B cell (primary cell): ENCODE measurements at regions not wholly inside any gene's neighbourhood (a gene's known extent, or its start where the extent isn't known, plus 50 kb on each side); places are given as distances from the start of the nearest gene placed in this dataset.

Experiments
- ATAC-seq: fragments of 200-7000 bp; cut with Tn5 transposase; one replicate; pipeline ENCODE4 v1.10.0; 2021; ENCODE audit warnings: low read depth, mild to moderate bottlenecking, moderate number of reproducible peaks, moderate library complexity
- CTCF ChIA-PET: fragments of 350-600 bp; sonication (Branson Sonifier 250); formaldehyde crosslinking; loops from one replicate; lab custom pipeline; 2021; ENCODE audit warnings: antibody characterized with exemption, inconsistent platforms; lab: Charles Lee
- POLR2A ChIA-PET: fragments of 350-600 bp; sonication (Branson Sonifier 250); formaldehyde crosslinking; loops from one replicate; lab custom pipeline; 2021; ENCODE audit warnings: antibody characterized with exemption; lab: Charles Lee
- DNase-seq: peaks from one replicate; pipeline ENCODE4 v3.0.0; 2013
- H2AFZ ChIP-seq: 2 replicates; pipeline ENCODE4 v1.6.1; 2012; ENCODE audit warnings: mild to moderate bottlenecking, low read depth, low read length; ENCODE audit not compliant: insufficient read depth, poor library complexity, severe bottlenecking
- H3K27ac ChIP-seq, 2 donors: 1 replicate in 1 of 2; 2 replicates in 1 of 2; pipeline ENCODE4 v1.5.1; 2012 to 2013; ENCODE audit warnings: low read length in 2 of 2, mild to moderate bottlenecking in 2 of 2, moderate library complexity in 1 of 2
- H3K27me3 ChIP-seq, 4 experiments: fragments of 200-600 bp in 1 of 4; sonication (generic) in 1 of 4; replicated peaks in 1 of 4; 1 replicate in 2 of 4; 2 replicates in 2 of 4; pipeline versions ENCODE4 v1.6.1 to v1.7.0; 2013 to 2016; ENCODE audit warnings: low read length in 3 of 4, mild to moderate bottlenecking in 2 of 4, mixed read lengths in 1 of 4, moderate library complexity in 1 of 4; ENCODE audit not compliant: insufficient read depth in 4 of 4, control insufficient read depth in 3 of 4; ENCODE audit errors: control extremely low read depth in 1 of 4
- H3K36me3 ChIP-seq, 2 experiments: replicated peaks in 1 of 2; 1 replicate in 1 of 2; 2 replicates in 1 of 2; pipeline versions ENCODE4 v1.6.1 to v1.7.1; 2013; ENCODE audit warnings: low read length in 1 of 2; ENCODE audit not compliant: insufficient read depth in 2 of 2, control insufficient read depth in 1 of 2; ENCODE audit errors: control extremely low read depth in 1 of 2, extremely low read depth in 1 of 2
- H3K4me1 ChIP-seq, 2 donors: fragments of 200-600 bp in 1 of 2; sonication (generic) in 1 of 2; 1 replicate in 1 of 2; 2 replicates in 1 of 2; pipeline versions ENCODE4 v1.5.1 to v1.6.1; 2013 to 2017; ENCODE audit warnings: low read length in 2 of 2; ENCODE audit not compliant: control insufficient read depth in 2 of 2, insufficient read depth in 2 of 2
- H3K4me2 ChIP-seq: replicated peaks from 2 replicates; pipeline ENCODE3; 2012; ENCODE audit warnings: mild to moderate bottlenecking, low read depth, low read length; ENCODE audit not compliant: poor library complexity, severe bottlenecking
- H3K4me3 ChIP-seq, 5 experiments: fragments of 200-600 bp in 1 of 5; sonication (generic) in 1 of 5; 1 replicate in 3 of 5; 2 replicates in 2 of 5; pipeline versions ENCODE4 v1.5.1 to v1.7.0; 2011 to 2016; ENCODE audit warnings: low read length in 4 of 5, mild to moderate bottlenecking in 4 of 5, low read depth in 2 of 5, control low read depth in 1 of 5, moderate library complexity in 1 of 5; ENCODE audit not compliant: insufficient read depth in 1 of 5; ENCODE audit errors: control extremely low read depth in 1 of 5, extremely low read depth in 1 of 5
- H3K79me2 ChIP-seq: fragments of 200-600 bp; sonication (generic); one replicate; pipeline ENCODE4 v1.6.0; 2016; ENCODE audit warnings: low read length; ENCODE audit not compliant: control insufficient read depth, insufficient read depth
- H3K9ac ChIP-seq: fragments of 200-600 bp; sonication (generic); 2 replicates; pipeline ENCODE4 v1.6.1; 2017; ENCODE audit warnings: mild to moderate bottlenecking, low read length, moderate library complexity
- H3K9me3 ChIP-seq, 3 donors: one replicate each; pipeline versions ENCODE4 v1.6.1 to v1.7.1; 2013; ENCODE audit warnings: low read length in 2 of 3; ENCODE audit not compliant: control insufficient read depth in 2 of 3, insufficient read depth in 1 of 3; ENCODE audit errors: control extremely low read depth in 1 of 3
- H4K20me1 ChIP-seq: 2 replicates; pipeline ENCODE4 v1.6.0; 2012; ENCODE audit warnings: mild to moderate bottlenecking, low read length; ENCODE audit not compliant: insufficient read depth, control insufficient read depth, poor library complexity, severe bottlenecking
- H3K27ac Mint-ChIP-seq: one replicate; pipeline ENCODE4 v1.8.0; 2021; ENCODE audit warnings: mixed read lengths
- H3K27me3 Mint-ChIP-seq: one replicate; pipeline ENCODE4 v1.8.0; 2021; ENCODE audit warnings: mixed read lengths
- H3K4me1 Mint-ChIP-seq: one replicate; pipeline ENCODE4 v1.8.0; 2021; ENCODE audit warnings: mixed read lengths
- H3K4me3 Mint-ChIP-seq: one replicate; pipeline ENCODE4 v1.8.0; 2021; ENCODE audit warnings: mixed read lengths
- H3K9me3 Mint-ChIP-seq: one replicate; pipeline ENCODE4 v1.8.0; 2022; ENCODE audit warnings: mixed read lengths; ENCODE audit not compliant: insufficient read depth
- EZH2 ChIP-seq: IDR thresholded peaks from 2 replicates; pipeline ENCODE4 v1.6.1; 2012; ENCODE audit warnings: borderline replicate concordance, low read depth, mild to moderate bottlenecking, moderate library complexity, low read length; ENCODE audit not compliant: insufficient read depth, poor library complexity, severe bottlenecking
- WGBS: methylation state at CpG from one replicate; pipeline ENCODE4 v1.1.5; 2013; ENCODE audit warnings: missing lambda C conversion rate; ENCODE audit not compliant: insufficient coverage; 5-methylcytosine and 5-hydroxymethylcytosine counted together
- intact Hi-C: fragments of 100-400 bp; cut with micrococcal nuclease; formaldehyde crosslinking; loops from one replicate; pipeline ENCODE4 v1.10.0; 2022
- TF ChIP-seq, protein P1 (sequence below): fragments of 200-600 bp; IDR thresholded peaks from one replicate; pipeline ENCODE4 v1.8.0; 2022; ENCODE audit warnings: antibody characterized with exemption, mild to moderate bottlenecking

DNA sequence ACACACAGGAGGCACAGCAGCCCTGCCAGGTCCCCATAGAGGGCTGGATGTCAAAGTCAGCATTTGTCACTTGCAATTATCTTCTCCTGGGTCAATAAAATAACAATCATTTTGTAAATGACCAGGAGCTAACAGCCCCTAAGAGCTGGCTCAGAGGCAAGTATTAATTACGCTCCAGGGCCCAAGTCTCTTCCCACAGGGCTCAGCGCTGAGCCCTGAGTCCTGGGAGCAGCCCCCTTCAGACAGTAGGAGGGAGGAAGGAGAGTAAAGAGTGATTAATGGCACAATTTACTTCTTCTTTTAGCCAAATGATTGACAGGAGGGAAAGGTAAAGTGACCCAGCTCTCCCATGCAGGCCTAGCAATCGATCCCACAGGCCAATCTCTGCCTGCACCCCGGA lies 99.0 kb upstream of the DRD2 start:
- no peak overlapping the region for H3K4me2 ChIP-seq
- H2AFZ ChIP-seq, result no peak overlapping the region
- Mint-ChIP-seq H3K4me1 (no peaks in the 10 kb centered on the region), H3K27me3 (peaks cover 15% of the 10 kb centered on the region), H3K4me3 (no peak overlapping the region), H3K27ac (no peak overlapping the region), H3K9me3 (no peaks in the 10 kb centered on the region)
- no peaks in the 10 kb centered on the region for H3K9me3 ChIP-seq
- DNase-seq (no peak), ATAC-seq (no peak)
- H3K9ac ChIP-seq, result no peak overlapping the region
- H3K27me3 ChIP-seq, result no peaks in the 10 kb centered on the region
- CTCF ChIA-PET, result no interaction called here
- POLR2A ChIA-PET, result no interaction called here
- no CpG with 5 or more reads among the region's 4 CpGs for WGBS
- intact Hi-C loops, result no loop called here
- no peaks in the 10 kb centered on the region for H3K36me3 ChIP-seq
- H3K79me2 ChIP-seq, result no peaks in the 10 kb centered on the region
- TF ChIP-seq, protein P1, sequence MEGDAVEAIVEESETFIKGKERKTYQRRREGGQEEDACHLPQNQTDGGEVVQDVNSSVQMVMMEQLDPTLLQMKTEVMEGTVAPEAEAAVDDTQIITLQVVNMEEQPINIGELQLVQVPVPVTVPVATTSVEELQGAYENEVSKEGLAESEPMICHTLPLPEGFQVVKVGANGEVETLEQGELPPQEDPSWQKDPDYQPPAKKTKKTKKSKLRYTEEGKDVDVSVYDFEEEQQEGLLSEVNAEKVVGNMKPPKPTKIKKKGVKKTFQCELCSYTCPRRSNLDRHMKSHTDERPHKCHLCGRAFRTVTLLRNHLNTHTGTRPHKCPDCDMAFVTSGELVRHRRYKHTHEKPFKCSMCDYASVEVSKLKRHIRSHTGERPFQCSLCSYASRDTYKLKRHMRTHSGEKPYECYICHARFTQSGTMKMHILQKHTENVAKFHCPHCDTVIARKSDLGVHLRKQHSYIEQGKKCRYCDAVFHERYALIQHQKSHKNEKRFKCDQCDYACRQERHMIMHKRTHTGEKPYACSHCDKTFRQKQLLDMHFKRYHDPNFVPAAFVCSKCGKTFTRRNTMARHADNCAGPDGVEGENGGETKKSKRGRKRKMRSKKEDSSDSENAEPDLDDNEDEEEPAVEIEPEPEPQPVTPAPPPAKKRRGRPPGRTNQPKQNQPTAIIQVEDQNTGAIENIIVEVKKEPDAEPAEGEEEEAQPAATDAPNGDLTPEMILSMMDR, result no peak
- TF ChIP-seq EZH2, result no peak
- no peaks in the 10 kb centered on the region for H3K4me1 ChIP-seq
- H3K4me3 ChIP-seq, result no peak overlapping the region
- no peaks in the 10 kb centered on the region for H4K20me1 ChIP-seq
- no peak overlapping the region for H3K27ac ChIP-seq

DNA sequence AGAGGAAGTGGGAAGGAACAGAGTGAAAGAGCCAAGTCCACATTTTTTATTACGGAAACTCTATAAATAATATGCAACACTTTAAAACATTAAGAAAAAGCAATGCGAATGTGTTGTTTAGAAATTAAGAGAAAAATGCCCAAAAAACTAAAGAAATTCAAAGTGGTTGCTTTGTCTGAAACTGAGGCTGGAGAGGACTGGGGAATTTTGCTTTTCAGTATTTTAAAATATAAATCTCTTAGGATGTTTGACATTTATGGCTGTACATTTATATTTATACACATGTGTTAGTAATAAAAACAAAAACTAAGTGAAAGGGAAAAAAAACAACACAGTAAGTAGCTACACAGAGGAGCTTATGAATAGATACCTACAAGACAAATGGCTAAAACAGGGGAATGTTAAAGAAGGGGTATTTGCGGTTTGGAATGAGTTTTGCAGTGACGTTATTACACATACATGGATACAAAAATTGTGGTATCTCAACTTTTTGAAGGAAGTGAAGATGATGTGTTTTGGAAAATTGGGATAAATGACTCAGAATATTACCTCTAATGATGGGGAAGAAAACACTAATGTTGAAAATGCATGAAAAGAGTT lies 97.0 kb upstream of the DRD2 start:
- H3K4me1 ChIP-seq, result no peaks in the 10 kb centered on the region
- Mint-ChIP-seq H3K4me3 (no peak overlapping the region), H3K27ac (no peak overlapping the region), H3K27me3 (peaks cover 10% of the 10 kb centered on the region), H3K9me3 (no peaks in the 10 kb centered on the region), H3K4me1 (no peaks in the 10 kb centered on the region)
- H3K4me3 ChIP-seq, result no peak overlapping the region
- no peaks in the 10 kb centered on the region for H3K9me3 ChIP-seq
- no peaks in the 10 kb centered on the region for H4K20me1 ChIP-seq
- ATAC-seq (no peak), DNase-seq (no peak)
- no peaks in the 10 kb centered on the region for H3K36me3 ChIP-seq
- no peak overlapping the region for H3K4me2 ChIP-seq
- ChIA-PET CTCF (no interaction called here), POLR2A (no interaction called here)
- no peaks in the 10 kb centered on the region for H3K79me2 ChIP-seq
- WGBS, result no CpG with 5 or more reads among the region's 4 CpGs
- H3K27me3 ChIP-seq, result no peaks in the 10 kb centered on the region
- H3K9ac ChIP-seq, result no peak overlapping the region
- H3K27ac ChIP-seq, result no peak overlapping the region
- H2AFZ ChIP-seq, result no peak overlapping the region
- intact Hi-C loops, result no loop called here
- TF ChIP-seq, protein P1, result no peak
- no peak for TF ChIP-seq EZH2
